Thoracic aorta (tissue), 2 donors: ENCODE measurements at regions not wholly inside any gene's neighbourhood (a gene's known extent, or its start where the extent isn't known, plus 50 kb on each side); places are given as distances from the start of the nearest gene placed in this dataset.

Source experiments
- ATAC-seq: fragments of 150-250 bp; one replicate; pipeline ENCODE4 v1.8.0; 2017; ENCODE audit warnings: low read depth; ENCODE audit not compliant: insufficient number of reproducible peaks, low FRiP score
- DNase-seq: peaks from one replicate; pipeline ENCODE4 v3.0.0-alpha.2; 2020; ENCODE audit warnings: low spot score
- H3K27ac ChIP-seq, 2 donors: fragments of 200-600 bp; sonication (generic); 1 replicate in 1 of 2; 2 replicates in 1 of 2; pipeline ENCODE4 v1.5.1; 2016; ENCODE audit warnings: mild to moderate bottlenecking in 2 of 2, moderate library complexity in 2 of 2
- H3K27me3 ChIP-seq: fragments of 200-600 bp; sonication (generic); replicated peaks from 2 replicates; pipeline ENCODE4 v1.6.0; 2016; ENCODE audit warnings: mild to moderate bottlenecking; ENCODE audit not compliant: insufficient read depth
- H3K36me3 ChIP-seq: fragments of 200-600 bp; sonication (generic); one replicate; pipeline ENCODE4 v1.5.1; 2016
- H3K4me1 ChIP-seq, 2 donors: fragments of 200-600 bp; sonication (generic); 1 replicate in 1 of 2; 2 replicates in 1 of 2; pipeline versions ENCODE4 v1.5.1 to v1.6.0; 2016; ENCODE audit warnings: low read depth in 2 of 2, mild to moderate bottlenecking in 1 of 2; ENCODE audit not compliant: control insufficient read depth in 1 of 2
- H3K4me3 ChIP-seq: fragments of 200-600 bp; sonication (generic); 2 replicates; pipeline ENCODE4 v1.5.1; 2016; ENCODE audit warnings: mild to moderate bottlenecking
- H3K9me3 ChIP-seq: fragments of 200-600 bp; sonication (generic); 2 replicates; pipeline ENCODE4 v1.5.1; 2016
- TF ChIP-seq, protein P1 (sequence below): fragments of 200-600 bp; sonication (generic); IDR thresholded peaks from one replicate; pipeline ENCODE4 v1.5.1; 2019; ENCODE audit warnings: antibody characterized with exemption

- Histone ChIP-seq H3K27ac (no peak overlapping the region), H3K27me3 (no peaks in the 10 kb centered on the region), H3K4me1 (peaks cover 0 to under 1% of the 10 kb centered on the region in 2 donors), H3K4me3 (no peak overlapping the region), H3K36me3 (no peaks in the 10 kb centered on the region), H3K9me3 (no peaks in the 10 kb centered on the region)
- no peak for ATAC-seq
- TF ChIP-seq, protein P1, sequence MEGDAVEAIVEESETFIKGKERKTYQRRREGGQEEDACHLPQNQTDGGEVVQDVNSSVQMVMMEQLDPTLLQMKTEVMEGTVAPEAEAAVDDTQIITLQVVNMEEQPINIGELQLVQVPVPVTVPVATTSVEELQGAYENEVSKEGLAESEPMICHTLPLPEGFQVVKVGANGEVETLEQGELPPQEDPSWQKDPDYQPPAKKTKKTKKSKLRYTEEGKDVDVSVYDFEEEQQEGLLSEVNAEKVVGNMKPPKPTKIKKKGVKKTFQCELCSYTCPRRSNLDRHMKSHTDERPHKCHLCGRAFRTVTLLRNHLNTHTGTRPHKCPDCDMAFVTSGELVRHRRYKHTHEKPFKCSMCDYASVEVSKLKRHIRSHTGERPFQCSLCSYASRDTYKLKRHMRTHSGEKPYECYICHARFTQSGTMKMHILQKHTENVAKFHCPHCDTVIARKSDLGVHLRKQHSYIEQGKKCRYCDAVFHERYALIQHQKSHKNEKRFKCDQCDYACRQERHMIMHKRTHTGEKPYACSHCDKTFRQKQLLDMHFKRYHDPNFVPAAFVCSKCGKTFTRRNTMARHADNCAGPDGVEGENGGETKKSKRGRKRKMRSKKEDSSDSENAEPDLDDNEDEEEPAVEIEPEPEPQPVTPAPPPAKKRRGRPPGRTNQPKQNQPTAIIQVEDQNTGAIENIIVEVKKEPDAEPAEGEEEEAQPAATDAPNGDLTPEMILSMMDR: no peak
- no peak for DNase-seq
These were observed 70.0 kb upstream of the SFMBT2 start for GRCh38 chr10:7480742-7481367.

GRCh38 chr10:7479861-7480598 lies 69.2 kb upstream of the SFMBT2 start:
- no peak for DNase-seq
- H3K27me3 ChIP-seq: no peaks in the 10 kb centered on the region
- peaks cover 6 to 9% of the 10 kb centered on the region in 2 donors for H3K4me1 ChIP-seq
- no peaks in the 10 kb centered on the region for H3K36me3 ChIP-seq
- H3K4me3 ChIP-seq: no peak overlapping the region
- no peak overlapping the region for H3K27ac ChIP-seq
- TF ChIP-seq, protein P1: no peak
- ATAC-seq: no peak
- H3K9me3 ChIP-seq: no peaks in the 10 kb centered on the region

DNA sequence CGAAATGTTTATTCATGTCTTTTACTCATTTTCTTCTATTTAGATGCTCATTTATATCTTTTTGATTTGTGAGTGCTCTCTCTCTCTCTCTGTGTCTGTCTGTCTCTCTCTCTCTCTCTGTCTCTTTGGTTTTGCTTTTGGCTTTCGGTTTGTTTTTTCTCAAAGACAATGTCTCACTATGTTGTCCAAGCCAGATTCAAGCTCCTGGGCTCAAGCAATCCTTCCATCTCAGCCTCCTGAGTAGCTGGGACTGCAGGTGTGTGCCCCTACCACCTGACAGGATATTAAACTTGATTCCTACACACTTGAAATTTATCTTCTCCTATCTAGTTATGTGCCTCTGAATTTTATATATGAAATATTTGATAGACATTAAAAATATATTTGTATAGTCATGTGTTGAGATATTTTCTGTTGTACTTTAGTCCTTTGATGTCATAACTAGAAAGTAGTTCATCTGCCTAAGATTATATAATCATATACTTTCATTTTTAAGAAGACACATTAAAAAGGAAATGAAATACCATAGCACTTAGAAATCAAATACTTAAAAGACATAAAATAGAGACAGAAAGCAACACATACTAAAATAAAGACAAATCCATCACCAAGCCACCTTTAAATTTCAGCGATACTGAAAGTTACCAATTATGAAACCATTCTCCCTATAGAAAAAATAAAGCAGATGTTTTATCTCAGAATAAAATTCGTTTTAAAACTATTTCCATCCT lies 68.1 kb upstream of the SFMBT2 start:
- DNase-seq (no peak), ATAC-seq (no peak)
- no peaks in the 10 kb centered on the region for H3K9me3 ChIP-seq
- H3K27me3 ChIP-seq: no peaks in the 10 kb centered on the region
- TF ChIP-seq, protein P1: no peak
- H3K4me1 ChIP-seq: peaks cover 6 to 10% of the 10 kb centered on the region in 2 donors
- H3K27ac ChIP-seq: no peak overlapping the region
- H3K4me3 ChIP-seq: no peak overlapping the region
- no peaks in the 10 kb centered on the region for H3K36me3 ChIP-seq

GRCh38 chr10:7477538-7478334 lies 66.9 kb upstream of the SFMBT2 start:
- Histone ChIP-seq H3K4me3 (no peak overlapping the region), H3K36me3 (no peaks in the 10 kb centered on the region), H3K4me1 (peaks cover 6 to 10% of the 10 kb centered on the region in 2 donors), H3K27me3 (no peaks in the 10 kb centered on the region), H3K27ac (no peak overlapping the region), H3K9me3 (no peaks in the 10 kb centered on the region)
- TF ChIP-seq, protein P1: no peak
- ATAC-seq (no peak), DNase-seq (no peak)
